Stimulated activated CD4-positive, alpha-beta T cell treated with anti-CD3 and anti-CD28 coated beads, Interleukin-1b, Interleukin-23, amount 100 ng/mL, for 1 hour (primary cell): ENCODE measurements at regions not wholly inside any gene's neighbourhood (a gene's known extent, or its start where the extent isn't known, plus 50 kb on each side); places are given as distances from the start of the nearest gene placed in this dataset.

Source experiments
- DNase-seq, 2 donors: peaks; one replicate each; pipeline ENCODE4 v3.0.0-alpha.2; 2020; ENCODE audit warnings: low read depth in 2 of 2

DNA sequence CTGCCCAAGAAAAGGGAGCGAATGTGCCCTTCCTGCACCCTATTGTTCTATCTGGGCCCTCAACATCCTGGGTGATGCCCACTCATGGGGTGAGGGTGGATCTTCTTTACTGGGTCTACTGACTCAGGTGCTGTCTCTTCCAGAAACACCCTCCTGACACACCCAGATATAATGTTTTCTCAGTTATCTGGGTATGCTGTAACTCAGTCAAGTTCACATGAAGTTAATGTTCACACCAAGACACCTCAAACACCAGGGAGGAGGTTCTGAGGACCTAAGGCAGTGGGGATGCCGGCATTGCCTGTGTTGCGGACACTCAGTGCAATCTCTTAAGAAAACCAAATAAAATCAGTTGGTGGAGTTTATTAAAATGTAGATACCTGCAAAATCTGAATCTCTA, 500.9 kb downstream of the BCL11A start:
- no peak for DNase-seq

DNA sequence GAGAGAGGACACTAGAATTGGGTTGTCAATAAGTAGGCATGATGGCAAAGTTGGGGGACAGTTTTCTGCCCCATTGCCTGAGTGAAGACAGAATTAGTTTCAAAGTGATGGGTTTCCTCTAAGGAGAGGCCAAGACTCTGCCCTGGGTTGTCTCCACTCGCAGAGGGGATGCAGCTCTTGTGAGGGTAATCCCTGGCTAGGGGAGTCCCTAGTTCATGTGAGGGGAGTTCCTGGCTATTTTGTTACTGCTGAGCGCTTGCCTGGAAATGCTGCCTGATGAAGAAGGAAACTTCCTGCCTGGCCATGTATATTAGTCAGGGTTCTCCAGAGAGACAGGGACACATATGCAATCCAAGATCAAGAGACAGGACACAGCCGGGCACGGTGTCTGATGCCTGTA, 501.5 kb downstream of the BCL11A start:
- DNase-seq, result no peak

GRCh38 chr2:60047944-60048525, 505.4 kb downstream of the BCL11A start:
- DNase-seq, result no peak

- DNase-seq, result no peak
Measured at GRCh38 chr2:60047347-60047746, 506.1 kb downstream of the BCL11A start.

- no peak for DNase-seq
Measured at GRCh38 chr2:60046529-60046928, 506.9 kb downstream of the BCL11A start.

DNA sequence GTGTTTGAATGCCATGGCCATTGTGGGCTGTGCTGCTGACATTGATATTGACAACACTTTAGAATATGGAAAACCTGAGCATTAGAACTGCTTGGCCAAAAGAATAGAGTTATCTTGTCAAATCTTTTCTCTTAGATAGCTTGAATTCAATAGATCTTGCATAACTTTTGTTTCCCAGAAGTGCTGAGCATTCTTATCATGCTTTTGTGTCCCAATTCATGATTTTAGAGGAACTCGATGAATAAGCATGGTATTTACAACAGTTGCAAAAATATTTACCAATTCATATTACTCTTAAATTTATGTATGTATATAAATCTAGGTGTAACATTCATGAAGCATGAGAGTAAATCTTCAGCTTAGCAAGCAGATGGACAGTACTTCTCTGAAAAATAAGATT, 508.0 kb downstream of the BCL11A start:
- no peak for DNase-seq

DNA sequence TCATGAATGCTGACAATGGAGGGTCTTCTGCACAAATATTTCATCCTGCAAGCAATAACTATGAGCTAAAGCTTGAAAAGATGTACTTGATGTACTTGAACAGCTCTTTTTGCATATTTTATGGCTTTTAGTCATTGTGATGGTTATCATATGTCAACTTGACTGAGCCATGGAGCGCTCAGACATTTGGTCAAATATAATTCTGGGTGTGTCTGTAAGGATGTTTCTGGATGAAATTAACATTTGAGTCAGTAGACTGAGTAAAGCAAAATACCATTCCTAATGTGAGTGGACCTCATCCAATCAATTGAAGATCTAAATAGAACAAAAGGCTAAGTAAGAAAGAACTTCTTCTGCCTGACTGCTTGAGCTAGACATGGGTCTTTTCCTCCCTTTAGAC, 509.0 kb downstream of the BCL11A start:
- DNase-seq, result no peak

DNA sequence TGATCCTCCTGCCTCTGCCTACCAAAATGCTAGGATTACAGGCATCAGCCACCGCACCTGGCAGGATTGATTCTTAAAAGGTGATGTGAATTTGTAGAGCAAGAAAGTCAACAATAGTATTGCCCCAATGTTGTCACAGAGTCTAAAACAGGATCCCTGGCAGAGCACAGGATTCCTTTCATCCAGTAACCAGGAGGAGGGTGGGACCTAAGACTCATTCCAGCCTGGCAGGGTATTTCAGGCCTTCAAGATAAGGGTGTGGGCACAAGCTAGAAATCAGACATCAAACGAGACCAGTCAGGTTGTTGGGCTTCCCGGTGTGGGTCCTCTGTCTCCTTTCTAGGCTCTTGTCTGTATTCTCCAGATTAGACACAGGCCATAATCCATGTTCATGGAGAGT, 511.4 kb downstream of the BCL11A start:
- DNase-seq, result no peak

- no peak for DNase-seq
Measured at GRCh38 chr2:60033325-60033724, 520.1 kb downstream of the BCL11A start.

- no peak for DNase-seq
Measured at GRCh38 chr2:60029566-60029883, 523.9 kb downstream of the BCL11A start.

DNA sequence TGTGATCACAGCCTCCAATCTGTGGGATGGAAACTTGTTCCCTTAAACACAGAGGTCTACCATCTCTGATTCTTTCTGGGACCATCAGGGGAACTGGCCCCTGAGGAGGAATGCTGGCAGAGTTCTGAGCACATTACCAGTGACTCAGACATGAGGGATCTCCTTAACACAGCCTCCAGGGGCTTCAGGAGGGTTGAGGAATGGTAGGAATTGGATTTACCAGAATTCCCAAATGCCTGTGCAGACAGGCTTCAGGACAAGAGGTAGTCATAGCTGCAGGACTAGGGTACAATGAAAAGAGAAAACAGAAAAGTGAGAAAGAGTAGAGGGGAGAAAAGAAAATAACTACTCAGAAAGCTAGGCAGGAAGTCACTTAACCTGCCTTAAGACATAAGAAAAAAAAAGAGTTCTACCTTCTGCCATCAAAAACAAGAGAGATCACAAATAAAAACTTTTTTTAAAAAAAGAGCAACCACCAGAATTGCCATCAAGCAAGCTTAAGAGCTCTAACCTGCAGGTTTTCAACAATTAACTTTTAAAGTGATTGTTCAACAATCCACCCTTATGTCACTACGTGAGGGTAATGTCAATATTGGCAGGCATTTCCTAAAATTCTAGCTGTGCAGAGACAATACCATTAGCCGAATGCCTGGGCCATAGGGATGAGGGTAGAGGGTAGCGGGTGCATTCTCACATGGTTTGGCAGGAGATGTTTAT, 524.4 kb downstream of the BCL11A start:
- no peak for DNase-seq

DNA sequence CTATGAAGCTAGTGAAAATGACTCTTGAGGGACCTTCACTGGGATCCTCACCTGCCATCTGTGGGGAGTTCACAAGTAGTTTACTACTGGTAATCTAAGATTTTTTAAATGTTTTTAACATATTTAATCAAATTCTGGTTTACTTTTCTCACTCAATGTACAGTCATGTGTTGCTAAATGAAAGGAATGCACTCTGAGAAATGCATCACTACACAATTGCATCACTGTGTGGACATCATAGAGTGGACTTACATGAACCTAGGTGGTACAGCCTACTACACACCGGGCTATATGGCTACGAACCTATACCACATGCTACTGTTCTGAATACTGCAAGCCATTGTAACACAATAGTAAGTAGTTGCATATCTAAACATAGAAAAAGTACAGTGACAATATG, 528.0 kb downstream of the BCL11A start:
- no peak for DNase-seq

DNA sequence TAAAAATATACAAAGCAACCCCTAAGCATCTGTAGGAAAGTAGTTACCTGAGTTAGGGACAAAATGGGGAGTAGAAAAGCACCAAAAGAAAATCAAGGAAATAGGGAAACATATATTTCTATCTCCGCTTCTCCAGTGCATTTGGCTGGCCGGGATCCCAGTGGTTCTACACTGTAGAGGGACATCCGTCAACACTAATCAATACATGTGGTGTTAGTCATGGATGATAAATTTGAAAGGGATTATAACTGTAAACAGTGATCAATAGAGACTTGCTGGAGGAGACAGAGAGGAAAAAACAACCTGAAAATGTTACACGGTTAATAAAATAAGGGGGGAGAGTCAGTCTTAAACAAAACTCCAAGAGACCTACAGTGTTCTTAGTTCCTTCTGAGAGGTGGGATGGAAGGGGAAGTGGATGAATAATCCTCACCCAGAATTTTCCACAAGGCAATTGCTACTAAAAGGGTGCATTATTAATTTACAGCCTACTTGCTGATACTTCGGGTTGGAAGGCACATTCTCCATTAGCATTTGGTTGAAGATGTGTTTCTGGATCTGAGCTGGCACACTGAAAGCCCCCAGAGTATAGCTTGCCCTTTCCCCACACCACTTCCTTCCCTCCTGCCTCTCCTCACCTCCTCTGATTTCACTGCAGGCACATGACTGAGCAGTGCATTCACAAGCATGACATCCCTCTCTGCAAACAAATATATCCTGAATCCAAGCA, 530.0 kb downstream of the BCL11A start:
- no peak for DNase-seq

- no peak for DNase-seq
Measured at GRCh38 chr2:60007671-60008070, 545.8 kb downstream of the BCL11A start.

GRCh38 chr2:60003076-60003475, 550.4 kb downstream of the BCL11A start:
- no peak for DNase-seq

DNA sequence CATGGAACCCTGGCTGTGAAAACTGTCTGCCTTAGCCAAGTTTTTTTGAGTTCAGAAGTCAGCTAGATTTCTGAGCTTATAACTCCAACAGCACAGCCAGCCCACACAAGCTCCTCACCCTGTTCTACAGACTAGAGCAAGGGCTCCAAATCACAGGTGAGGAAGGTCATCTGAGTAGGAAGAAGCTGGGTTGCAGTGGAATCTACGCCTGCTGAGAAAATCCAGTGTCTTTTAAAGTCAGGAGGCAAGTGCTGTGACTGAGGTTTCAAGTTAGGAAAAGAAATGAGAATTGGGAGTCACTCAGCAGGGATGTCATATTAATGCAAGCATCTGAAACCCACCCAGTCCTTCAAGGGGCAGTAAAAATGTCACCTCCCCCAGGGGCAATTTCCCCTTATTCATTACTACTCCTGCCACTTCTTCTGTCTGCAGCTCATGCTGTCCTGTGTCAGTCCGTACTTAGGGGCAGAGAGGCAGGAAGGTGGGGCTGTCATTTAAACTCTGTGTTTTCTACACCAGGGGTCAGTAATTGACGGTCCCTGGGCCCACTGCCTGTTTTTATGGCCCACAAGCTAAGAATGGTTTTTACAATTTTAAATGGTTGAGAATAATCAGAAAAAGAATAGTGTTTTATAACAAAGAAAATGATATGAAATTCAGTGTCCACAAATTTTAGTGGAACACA, 551.1 kb downstream of the BCL11A start:
- DNase-seq, result no peak

GRCh38 chr2:60000686-60001085, 552.8 kb downstream of the BCL11A start:
- no peak for DNase-seq

DNA sequence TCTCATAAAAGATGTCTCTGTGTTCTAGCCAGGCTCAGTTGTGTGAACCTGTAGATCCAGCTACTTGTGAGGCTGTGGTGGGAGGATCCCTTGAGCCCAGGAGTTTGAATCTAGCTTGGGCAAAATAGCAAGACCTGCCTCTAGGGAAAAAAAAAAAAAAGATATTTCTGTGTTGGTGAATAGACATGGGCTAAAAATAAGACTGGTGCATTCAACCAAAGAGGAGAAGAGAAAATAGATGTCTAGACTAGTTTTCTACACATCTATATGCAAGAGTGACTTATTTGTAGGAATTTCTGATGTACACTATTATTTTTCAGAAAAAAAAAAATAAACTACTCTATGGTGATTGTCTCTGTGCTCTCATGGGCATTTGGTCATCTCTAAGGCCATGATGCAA, 555.1 kb downstream of the BCL11A start:
- DNase-seq, result no peak

GRCh38 chr2:59997371-59997770, 556.1 kb downstream of the BCL11A start:
- DNase-seq, result no peak

DNA sequence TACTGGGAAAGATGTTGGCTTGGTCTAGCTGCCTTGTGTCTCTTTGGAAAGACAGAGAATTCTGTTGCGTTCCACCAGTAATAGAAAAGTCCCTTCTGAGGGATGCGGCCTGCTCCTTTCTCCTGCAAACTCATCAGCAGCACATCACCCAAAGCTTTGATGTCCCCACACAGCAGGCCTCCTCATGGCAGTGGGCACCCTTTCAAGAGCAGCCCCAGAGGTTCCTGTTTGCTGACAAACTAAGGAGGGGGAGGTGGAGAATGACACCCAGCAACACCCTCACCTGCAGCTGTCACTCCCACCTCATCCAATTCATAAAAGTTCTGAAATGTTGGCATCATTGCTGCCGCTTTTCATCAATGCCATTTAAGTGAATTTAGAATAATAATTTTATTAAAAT, 556.6 kb downstream of the BCL11A start:
- DNase-seq, result no peak

DNA sequence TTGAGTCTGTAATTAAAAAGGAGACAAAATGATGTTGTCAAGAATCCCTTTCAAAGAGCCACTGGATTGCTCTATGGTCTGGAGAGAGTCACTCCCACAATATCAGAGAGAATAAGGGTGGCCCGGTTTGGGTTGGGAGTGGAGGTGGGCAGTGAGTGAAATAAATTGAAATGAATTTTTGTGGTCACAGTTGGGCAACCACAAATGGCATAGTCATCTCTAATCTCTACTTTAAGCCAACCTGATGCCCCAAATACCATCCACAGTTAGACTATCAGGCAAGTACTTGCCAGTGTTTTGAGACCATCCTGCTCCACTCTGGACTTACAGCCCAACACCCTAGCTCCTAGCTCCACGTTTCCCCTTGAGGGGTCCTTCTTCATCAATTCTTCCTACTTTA, 559.7 kb downstream of the BCL11A start:
- DNase-seq, result no peak

- no peak for DNase-seq
Measured at GRCh38 chr2:59988341-59988740, 565.1 kb downstream of the BCL11A start.

DNA sequence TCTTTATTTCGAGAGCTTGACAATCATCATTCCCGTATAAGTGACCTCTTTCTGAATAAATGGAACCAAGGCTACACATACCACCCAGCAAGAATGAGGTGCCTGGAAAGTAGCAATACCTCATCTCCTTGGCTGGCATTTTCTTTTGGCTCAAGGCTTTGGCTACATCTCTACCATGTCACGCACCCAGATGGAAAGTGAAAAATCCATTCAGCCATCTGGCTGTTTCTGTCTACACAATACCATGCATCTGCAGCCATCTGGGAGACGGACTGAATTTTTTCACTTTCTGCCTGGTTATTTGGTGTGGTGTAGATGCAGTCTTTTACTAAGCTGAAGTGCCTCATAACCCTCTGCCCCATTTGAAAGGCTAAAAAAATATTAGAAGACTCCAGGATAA, 566.9 kb downstream of the BCL11A start:
- DNase-seq, result no peak
